ENCODE measurements at regions not wholly inside any gene's neighbourhood (a gene's known extent, or its start where the extent isn't known, plus 50 kb on each side); places are given as distances from the start of the nearest gene placed in this dataset.

- Histone ChIP-seq H3K4me3 (ENCODE audit: extremely low read depth in 1 of 4, insufficient read depth in 2 of 4, low read depth in 3 of 4, low read length in 4 of 4) (no peak overlapping the region; a peak in 1 of 8 replicates), H3K27me3 (replicated peaks in 1 of 4; ENCODE audit: control insufficient read depth in 3 of 4, extremely low read depth in 1 of 4, insufficient read depth in 3 of 4, low read length in 3 of 4) (no peaks in the 10 kb centered on the region), H3K56ac (replicated peaks; ENCODE audit: insufficient read length, low read depth, low read length) (no peak overlapping the region), H3K23ac (ENCODE audit: insufficient read length) (no peak overlapping the region), H3K79me2 (ENCODE audit: control insufficient read depth in 1 of 2, insufficient read depth in 2 of 2, low read length in 2 of 2) (no peaks in the 10 kb centered on the region), H3K36me3 (ENCODE audit: control insufficient read depth in 2 of 4, insufficient read depth in 4 of 4, low read length in 3 of 4) (no peaks in the 10 kb centered on the region), H4K91ac (replicated peaks; ENCODE audit: insufficient read length, low read length) (no peak overlapping the region), H2AFZ (ENCODE audit: low read length) (no peak overlapping the region), H3K4me1 (replicated peaks in 1 of 4; ENCODE audit: control insufficient read depth in 3 of 4, insufficient read depth in 4 of 4, low read length in 3 of 4) (peaks cover 7 to 21% (median 13%) of the 10 kb centered on the region in 4 experiments), H3K79me1 (ENCODE audit: low read depth, low read length) (no peaks in the 10 kb centered on the region), H3K9me3 (ENCODE audit: insufficient read depth in 2 of 2, low read depth in 1 of 2, low read length in 1 of 2) (no peaks in the 10 kb centered on the region), H4K8ac (ENCODE audit: extremely low read depth, insufficient read depth, low read length) (no peak overlapping the region), H3K18ac (ENCODE audit: extremely low read depth, low read length) (no peak overlapping the region), H3K23me2 (ENCODE audit: low read depth, low read length) (no peaks in the 10 kb centered on the region), H3K14ac (ENCODE audit: insufficient read length) (no peak overlapping the region), H2BK15ac (ENCODE audit: low read length) (no peak overlapping the region), H2BK20ac (ENCODE audit: low read length) (no peak overlapping the region), H4K5ac (ENCODE audit: insufficient read length, low read depth, low read length) (no peak overlapping the region), H4K20me1 (replicated peaks in 1 of 2; ENCODE audit: control insufficient read depth in 1 of 2, insufficient read depth in 2 of 2, low read length in 2 of 2) (no peaks in the 10 kb centered on the region), H3K27ac (ENCODE audit: low read depth, low read length) (no peak overlapping the region), H2BK120ac (replicated peaks; ENCODE audit: low read depth, low read length) (no peak overlapping the region), H2AK5ac (ENCODE audit: low read depth, low read length) (no peak overlapping the region), H2BK5ac (ENCODE audit: low read depth, low read length) (no peak overlapping the region), H3K9ac (replicated peaks in 1 of 4; ENCODE audit: extremely low read depth in 1 of 4, low read depth in 3 of 4, low read length in 3 of 4) (no peak overlapping the region), H3K4me2 (ENCODE audit: insufficient read depth in 1 of 2, low read depth in 2 of 2, low read length in 2 of 2) (no peak overlapping the region; a peak in 1 of 4 replicates), H3K4ac (replicated peaks; ENCODE audit: insufficient read length, low read depth, low read length) (no peak overlapping the region), H2BK12ac (ENCODE audit: low read depth, low read length) (no peak overlapping the region)
- POLR2A ChIA-PET (ENCODE audit: partially characterized antibody): no interaction called here
- 95% methylated on average over 1 of the region's 1 CpG; no CpG with 5 or more reads in 1 of the 2 experiments for WGBS, 2 experiments (ENCODE audit: extremely low coverage in 1 of 2, insufficient coverage in 1 of 2, insufficient read length in 1 of 2, insufficient replicate concordance in 2 of 2, low coverage in 1 of 2, low lambda C conversion rate in 2 of 2, missing lambda C conversion rate in 1 of 2)
- TF ChIP-seq JUND (IDR thresholded peaks at IDR 0.05; ENCODE audit: low read length): no peak
- TF ChIP-seq CBX5 (IDR thresholded peaks at IDR 0.05; ENCODE audit: low read depth, low read length): no peak
- TF ChIP-seq, protein P1, sequence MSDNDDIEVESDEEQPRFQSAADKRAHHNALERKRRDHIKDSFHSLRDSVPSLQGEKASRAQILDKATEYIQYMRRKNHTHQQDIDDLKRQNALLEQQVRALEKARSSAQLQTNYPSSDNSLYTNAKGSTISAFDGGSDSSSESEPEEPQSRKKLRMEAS (IDR thresholded peaks at IDR 0.05): no peak
- no peak for TF ChIP-seq E2F6 (IDR thresholded peaks at IDR 0.05)
- no peak for TF ChIP-seq BCL11A (IDR thresholded peaks at IDR 0.05; ENCODE audit: low read depth in 2 of 2, low read length in 2 of 2)
- CTCF ChIA-PET (ENCODE audit: partially characterized antibody): interaction anchor here (1.1 to 1.4 kb wide), 2 partner anchors 11 to 21 kb away, joined by 3 to 5 read pairs; no protein-coding TSS in a partner anchor
- DNase-seq (ENCODE audit: low read depth in 1 of 2, low spot score in 2 of 2) (no peak), FAIRE-seq (no peak)
Measured at GRCh38 chr16:65279576-65279975, 157.7 kb upstream of the CDH11 start.

All from H1 (cell line).